GM19238 (cell line): ENCODE measurements at regions not wholly inside any gene's neighbourhood (a gene's known extent, or its start where the extent isn't known, plus 50 kb on each side); places are given as distances from the start of the nearest gene placed in this dataset.
A peak's percentile ranks its signal among the peaks of the same experiment; 100 is the strongest.

Experiments
- DNase-seq: peaks from one replicate; pipeline ENCODE4 v3.0.0; 2011; ENCODE audit warnings: low spot score; ENCODE audit not compliant: insufficient read length

DNA sequence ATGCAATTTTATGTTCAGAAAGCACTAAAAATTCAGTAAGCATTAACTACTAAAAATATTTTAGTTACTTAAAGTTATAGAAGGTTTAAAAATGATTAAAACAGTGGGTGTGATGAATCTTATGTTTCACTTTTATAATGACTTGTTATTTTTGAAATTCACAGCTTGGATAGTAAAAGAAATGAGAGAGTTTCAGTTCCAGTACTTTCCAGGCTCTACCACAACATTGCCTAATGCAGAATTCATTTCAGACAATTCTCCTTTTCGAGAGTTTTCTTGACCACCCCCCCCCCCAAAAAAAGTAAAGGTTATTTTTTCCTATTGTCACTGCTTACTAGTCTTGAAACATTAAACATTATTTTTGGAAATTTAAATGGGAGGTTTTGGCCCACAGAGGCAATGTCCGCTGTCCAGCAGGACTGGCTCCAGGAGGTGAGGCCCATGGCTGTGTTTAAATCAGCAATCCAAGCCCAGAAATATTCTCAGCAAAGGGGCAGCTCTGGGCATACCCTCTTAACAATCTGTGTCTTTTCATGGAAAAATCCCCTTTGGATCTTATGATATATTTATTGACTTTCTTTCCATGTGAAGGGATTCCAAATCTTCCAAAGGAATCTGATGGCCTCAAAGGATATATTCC is 519.9 kb downstream of the MAFB start:
- no peak for DNase-seq

DNA sequence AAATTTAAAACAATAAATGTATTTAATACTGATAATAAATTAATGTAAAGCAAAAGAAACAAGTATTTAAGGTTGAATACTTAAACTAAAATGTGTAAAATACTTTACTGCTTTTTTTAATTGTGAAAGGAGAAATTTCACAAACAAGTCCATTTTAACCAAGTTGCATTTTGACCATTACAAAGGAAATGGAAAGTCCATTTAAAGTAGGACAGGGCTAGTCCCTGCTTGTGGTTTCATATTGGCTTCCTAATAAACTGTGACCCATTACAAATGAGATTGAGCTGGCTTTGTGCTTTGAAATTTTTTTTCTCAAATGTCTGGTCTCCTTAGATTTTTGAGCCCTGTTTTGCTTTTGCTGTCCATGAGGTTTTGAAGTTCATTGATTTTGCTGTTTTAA is 527.6 kb downstream of the MAFB start:
- DNase-seq: no peak

DNA sequence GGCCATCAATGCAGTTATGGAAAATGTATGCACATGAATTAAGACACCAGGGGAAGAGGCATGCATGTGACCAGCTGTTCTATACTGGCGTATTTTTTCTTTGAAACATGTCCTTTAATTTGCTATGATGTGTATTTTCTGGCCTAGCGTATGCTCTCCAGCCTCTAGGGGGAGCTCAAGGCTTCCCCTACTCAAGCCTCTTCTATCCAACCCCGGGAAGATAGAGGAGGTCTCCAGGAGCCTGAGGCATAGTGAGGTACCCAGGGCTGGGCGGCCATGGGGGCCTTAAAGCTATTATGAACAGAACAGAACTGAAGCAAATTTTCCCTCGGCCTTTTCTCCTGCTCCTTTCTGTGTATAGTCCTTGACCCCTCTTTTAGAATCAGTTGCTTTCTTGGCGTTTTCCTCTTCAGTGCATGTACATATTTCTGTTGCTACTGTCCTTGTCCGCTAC is 528.9 kb downstream of the MAFB start:
- no peak for DNase-seq

DNA sequence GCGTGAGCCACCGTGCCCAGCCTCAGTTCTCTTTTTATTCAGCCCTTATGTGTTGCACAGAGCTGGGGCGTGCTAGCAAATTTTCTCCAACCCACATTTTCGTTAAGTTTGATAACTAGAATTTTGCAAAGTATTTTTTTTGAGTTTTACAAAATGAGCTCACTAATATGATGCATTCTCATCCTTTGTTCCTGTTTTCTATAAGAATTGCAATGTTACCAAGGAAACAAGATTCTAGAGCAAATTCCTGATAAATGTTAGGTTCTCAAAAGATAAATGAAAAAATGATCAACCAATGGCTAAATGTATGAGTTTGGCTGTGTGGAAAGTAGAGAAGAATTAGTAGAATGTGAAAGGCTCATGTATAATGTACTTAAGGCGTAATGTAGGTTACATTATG is 529.8 kb downstream of the MAFB start:
- DNase-seq: no peak

DNA sequence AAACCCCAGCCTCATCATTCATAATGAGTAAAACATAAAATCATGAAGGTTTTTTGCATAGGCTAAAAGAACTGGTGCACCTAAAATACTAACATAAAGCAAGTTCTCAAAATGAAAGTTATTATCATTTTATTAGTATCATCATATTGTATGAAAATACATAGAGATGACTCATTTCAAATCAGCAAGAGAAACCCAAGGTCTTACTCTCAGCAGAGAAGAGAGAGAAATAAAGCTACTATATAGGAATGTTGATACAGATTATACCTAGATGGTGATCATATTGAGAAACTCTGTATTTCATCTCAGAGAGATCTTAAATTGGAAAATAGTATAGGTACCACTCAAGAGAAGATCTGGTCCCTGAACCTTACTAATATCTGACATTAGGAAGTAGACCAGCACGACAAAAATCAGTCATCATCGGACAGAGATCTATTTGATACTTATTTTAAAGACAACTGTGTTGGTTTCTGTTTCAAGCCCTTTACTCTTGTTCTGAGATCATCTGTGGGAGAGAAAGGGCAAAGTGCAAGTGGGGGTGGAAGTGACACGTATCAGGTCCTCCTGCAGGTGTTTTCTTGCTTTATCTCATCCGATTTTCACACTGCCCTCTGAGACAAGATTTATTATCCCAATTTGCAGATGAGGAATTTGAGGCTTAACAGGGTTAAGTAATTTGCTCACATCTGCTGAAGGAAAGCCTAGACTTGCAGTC is 532.3 kb downstream of the MAFB start:
- peak; percentile 38 for DNase-seq

DNA sequence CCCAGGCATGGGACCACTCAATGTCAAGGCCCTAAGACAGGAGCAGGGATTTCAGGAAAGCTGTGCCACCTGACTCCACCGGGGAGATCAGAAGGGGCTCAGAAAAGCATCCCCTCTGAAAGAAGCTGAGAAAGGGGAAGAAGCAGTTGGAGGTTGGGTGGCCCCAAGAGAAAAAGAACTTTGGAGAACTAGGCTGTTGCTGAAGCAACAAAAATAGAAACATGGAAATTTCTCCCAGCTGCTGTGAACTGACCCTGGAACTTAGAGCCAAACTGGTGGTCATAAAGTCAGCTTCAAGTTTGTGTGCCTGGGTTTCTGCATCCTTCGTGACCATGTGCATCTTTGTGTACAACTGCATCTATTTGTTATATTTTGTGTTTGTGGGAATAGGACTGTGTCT is 534.5 kb downstream of the MAFB start:
- DNase-seq: no peak

DNA sequence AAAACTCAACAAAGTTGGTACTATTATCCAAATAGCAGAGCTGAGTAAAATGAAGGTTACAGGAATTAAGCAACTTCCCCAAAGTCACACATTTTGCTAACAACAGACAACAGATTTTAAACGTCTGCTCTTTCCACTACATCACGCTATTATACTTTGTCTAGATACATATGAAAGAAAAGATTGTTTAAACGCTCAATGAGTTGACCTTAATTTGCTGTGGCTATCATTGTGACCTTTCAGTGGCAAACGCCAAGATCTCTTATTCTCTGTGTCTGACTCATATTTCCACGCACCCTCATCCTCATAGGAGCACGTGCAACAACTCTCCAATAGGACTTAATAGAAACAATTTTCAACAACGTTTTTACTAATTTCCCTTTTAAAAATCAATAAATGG is 540.1 kb downstream of the MAFB start:
- no peak for DNase-seq

DNA sequence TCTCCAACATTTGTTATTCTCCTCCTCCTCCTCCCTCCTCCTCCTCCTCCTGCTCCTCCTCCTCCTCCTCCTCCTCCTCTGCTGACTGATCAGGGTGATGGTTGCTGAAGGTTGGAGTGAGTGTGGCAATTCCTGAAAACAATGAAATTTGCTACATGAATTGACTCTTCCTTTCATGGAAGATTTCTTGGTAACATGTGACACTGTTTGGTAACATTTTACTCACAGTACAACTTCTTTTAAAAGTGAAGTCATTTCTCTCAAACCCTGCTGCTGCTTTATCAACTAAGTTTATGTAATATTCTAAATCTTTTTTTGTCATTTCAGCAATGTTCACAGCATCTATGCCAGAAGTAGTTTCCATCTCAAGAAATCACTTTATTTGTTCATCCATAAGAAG is 543.0 kb downstream of the MAFB start:
- DNase-seq: no peak

DNA sequence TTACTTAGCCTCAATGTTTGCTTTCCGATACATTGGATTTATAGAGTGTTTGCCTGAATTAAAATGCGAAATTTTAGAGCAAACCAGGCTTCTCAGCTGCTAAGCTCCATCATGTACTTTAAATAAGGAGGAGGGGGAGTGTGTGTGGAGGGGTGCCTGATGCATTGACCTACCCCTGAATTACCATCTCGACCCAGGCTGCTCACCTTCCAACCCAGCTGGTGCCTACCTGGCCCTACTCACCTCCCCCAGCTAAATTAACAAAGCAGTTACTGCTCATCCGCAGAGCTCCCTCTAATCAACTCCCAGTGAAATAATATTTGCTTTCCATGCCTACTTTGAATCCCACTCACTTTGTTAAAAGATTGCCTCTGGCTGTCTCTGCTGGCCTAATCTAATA is 544.5 kb downstream of the MAFB start:
- DNase-seq: no peak

DNA sequence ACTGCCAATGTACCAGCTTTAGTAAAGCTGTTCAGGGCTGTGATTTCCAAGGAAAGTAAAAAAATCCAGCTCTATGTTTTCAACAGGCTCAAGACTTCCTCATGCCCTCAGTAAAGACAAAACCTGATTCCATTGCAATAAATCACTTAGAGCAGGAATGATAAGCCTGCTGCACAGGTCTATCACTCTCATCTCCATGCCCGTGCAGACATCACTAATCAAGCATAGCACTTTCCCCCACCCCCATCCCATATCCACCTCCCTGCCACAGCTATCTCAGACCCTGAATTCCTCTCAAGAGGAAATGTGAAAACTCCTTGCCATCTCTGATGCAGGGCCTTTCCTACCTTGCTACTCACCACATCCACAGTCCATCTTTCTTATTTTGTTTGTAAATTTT is 554.9 kb downstream of the MAFB start:
- no peak for DNase-seq

DNA sequence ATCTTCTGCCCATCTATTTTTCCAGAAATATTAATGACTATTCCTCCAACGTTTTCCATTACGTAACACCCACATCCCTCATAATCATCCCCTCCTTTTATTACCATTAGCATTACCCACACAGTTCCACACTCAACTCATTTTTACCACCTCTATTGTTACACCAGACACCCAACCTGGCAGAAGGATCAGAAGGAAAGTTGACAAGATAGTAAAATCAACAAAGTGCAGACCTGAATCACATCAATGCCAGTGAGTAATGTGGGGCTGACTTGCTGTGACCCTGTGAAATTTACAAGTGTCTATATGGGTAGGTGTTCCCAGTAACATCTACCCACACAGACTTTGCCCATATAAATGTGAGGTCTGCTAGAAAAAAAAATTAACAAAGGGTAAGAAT is 568.2 kb downstream of the MAFB start:
- no peak for DNase-seq

DNA sequence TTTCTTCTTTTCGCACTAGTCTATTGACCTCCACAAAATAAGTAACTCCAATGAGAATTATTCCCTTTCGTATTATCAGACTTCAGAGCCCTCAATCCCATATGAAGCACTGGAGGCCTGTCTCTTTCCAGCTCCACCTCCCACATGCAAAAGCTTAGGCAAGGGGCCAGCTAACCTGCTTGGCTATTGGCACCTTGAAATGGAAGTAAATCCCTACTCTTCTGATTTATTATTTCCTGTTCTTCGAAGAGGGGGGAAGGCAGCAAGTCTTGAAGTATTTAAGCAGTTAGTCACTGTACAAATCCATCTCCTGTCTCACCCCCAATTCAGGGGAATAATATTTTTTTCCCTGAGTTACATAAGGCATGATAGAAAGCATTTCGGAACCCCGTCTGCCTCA is 577.8 kb downstream of the MAFB start:
- DNase-seq: no peak

DNA sequence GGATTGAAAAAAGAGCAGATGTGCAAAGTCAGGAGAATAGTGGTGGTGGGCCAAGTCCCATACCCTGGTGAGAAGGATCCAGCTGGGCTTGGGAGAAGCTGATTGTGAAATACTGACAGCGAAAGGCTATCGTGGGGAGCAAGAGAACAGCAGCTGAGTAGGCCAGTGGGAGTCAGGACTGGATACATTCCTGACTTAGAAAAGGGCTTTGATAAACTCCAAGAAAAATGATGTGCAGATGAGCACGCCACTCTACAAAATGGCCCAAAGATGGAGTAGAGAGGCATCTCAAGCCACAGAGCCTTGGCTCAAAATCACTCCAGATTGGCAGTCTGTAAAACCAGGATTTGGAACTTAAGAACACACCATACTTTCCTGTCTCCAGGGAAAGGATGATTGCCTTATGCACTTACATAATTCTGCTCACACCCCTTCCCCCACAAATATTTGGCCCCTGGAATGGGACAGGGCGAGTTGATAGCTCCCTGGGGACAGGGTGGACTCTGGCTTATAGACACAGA is 578.7 kb downstream of the MAFB start:
- DNase-seq: no peak

DNA sequence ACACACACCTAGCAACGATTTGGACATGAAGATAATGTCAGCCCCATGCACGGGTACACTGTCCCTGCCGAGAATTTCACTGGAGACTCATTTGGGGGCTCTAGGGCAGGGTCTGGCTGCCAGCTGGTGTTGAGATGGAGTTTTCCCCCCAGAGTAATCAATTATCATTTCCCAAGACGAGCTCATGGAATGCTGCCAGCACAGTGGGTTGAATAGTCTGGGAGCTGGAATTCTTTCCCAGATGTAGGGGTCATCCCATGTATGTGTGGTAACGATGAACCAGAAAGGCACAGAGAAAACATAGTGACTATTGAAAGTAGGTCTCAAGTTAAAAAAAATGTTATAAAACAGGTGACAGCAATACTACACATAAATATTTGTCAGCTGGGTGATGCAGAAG is 579.9 kb downstream of the MAFB start:
- no peak for DNase-seq

DNA sequence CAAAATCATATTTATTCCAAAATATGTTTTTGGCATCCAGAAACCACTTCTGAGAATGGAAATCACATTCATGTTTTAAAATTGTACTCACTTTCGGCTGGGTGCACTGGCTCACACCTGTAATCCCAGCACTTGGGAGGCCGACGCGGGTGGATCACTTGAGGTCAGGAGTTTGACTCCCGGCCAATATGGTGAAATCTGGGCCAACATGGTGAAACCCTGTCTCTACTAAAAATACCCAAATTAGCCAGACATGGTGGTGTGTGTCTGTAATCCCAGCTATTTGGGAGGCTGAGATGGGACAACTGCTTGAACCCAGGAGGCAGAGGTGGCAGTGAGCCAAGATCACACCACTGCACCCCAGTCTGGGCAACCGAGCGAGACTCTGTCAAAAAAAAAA is 580.7 kb downstream of the MAFB start:
- DNase-seq: no peak

DNA sequence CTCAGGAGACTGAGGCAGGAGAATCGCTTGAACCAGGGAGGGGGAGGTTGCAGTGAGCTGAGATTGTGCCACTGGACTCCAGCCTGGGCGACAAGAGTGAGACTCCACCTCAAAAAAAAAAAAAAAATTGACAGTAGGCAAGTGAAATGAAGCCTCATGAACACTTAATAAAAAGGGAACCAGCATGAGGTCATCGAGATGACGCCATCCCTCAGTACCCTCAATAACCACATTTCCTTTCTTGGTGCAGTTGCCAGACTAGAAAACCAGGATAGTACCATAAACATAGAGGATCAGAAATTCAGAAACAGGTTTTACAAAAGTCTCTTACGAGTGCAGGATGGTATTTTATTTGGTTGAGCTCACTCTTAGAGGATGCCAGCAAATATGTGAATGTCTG is 584.1 kb downstream of the MAFB start:
- DNase-seq: no peak

DNA sequence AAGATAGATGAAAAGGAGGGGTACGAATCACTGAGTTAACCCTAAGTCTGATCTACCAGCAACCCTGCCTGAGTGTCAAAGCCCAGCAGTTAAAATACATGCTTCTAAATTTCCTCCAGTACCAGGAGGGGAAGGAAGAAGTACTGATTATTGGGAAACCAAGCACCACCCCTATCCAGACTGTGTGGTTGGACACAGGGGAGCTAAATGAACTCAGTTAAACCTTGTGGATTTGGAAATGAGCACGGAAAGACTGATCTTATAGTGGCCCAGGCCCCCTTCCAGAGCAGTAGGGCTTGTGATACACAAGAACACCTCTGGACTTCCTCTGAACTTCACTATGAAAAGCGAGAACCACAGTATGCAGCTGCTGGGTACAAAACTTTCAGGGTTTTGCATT is 585.6 kb downstream of the MAFB start:
- DNase-seq: no peak

DNA sequence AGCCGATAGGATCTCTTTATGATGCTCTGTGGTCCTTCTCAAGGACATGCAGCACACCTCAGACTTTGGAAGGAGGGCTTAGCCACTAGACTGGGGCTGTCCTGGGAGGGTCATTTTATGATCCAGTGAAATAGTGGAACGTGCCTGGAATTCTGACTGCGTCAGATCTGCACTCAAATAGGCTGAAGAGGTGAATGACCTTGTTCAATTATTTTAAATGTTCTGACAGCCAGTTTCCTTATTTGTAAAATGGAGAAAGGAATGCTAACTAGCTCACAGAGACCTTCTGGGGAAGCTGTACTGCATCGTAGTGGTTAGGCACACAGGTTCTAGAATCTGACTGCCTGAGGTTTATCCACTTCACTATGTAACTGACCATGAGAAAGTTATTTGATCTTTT is 587.5 kb downstream of the MAFB start:
- DNase-seq: no peak

DNA sequence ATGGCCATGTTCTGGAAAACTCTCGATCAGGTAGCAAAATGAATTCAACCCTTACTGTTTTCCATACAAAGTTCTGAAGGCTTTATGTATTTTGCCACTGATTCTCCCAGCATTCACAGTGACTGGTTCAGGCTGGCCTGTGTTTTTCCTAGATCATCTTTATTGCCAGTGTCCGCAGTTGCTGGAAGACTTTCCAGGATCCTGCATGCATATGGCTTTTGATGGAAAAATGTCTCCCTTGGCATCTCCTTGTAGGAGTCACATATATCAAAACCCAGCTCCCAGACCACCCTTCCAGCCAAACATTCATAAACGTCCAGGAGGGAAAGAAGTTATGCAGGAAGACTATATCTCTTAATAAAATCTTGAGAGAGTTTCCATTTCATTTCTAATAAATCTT is 588.8 kb downstream of the MAFB start:
- no peak for DNase-seq

DNA sequence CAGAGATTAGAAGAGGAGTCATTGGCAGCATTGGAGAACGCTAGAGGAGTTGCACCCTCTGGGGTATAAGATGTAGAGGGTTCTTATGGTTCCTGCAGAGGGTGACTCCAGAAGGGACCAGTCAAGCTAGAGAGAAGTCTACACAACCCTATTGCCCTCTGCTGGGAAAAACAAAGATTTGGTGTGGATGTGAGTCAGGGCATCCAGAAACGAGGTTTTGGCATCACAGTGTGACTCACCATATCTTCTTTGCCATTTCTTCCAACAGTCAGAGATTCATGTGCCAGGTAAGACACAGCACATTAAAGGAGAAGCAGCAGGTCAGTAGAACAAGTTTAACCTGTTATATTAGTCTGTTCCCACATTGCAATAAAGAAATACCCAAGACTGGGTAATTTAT is 598.8 kb downstream of the MAFB start:
- no peak for DNase-seq

DNA sequence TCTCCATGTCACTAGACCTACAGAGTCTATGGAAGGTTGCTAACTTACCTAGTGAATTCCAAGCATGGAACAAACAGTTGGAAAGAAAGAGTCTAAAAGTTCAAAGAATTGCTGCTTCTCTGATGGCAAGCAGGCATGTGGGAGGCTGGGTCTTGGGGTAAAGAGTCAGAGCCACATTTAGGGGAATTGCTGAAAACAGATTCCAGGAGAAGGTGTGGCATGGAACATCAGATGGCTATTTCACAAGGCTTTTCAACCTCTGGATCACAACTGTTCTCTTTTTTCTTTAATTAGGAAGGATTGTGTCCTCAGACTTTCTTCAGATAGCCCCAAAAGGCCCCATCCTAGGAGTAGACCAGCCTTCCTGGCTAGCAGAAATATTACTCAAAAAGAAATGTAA is 601.5 kb downstream of the MAFB start:
- DNase-seq: no peak

DNA sequence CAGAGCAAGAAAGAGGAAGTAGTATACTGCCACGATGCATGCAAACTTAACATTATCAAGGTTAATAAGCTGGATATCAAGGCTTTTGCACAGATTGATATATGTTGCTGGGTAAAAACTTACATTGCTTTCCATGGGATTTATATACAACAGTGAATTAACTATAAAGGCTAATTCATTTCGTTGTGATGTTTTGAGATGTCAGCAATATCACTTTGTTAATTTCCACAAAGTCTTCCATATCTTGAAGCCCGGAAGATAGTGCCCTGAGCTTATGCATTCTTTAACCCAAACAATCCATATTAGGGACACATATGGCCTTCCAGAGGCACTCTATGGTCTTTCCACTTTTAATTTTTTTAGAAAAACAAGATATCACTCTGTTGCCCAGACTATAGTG is 603.5 kb downstream of the MAFB start:
- no peak for DNase-seq

DNA sequence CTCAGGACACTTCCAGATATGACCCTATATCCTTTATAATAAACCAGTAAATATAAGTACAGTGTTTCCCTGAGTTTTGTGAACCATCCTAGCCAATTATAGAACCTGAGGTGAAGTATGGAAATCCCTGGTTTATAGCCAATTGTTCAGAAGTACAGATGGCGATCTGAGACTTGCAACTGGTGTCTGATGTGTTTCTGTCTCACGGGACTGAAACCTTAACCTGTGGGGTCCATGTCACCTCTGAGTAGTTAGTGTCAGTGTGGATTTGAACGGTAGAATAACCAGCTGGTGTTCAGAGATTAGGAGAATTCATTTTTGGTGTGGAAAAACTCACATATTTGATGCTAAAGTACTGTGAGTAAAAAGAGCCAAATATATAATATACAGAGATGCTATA is 606.6 kb downstream of the MAFB start:
- no peak for DNase-seq
